CD4-positive, alpha-beta T cell treated with Interleukin-2 at 100 ng/mL for 4 hours (primary cell): ENCODE measurements at regions not wholly inside any gene's neighbourhood (a gene's known extent, or its start where the extent isn't known, plus 50 kb on each side); places are given as distances from the start of the nearest gene placed in this dataset.

Experiments used
- DNase-seq: peaks from one replicate; pipeline ENCODE4 v3.0.0-alpha.2; 2020; ENCODE audit warnings: low spot score

GRCh38 chr14:66197276-66197675 lies 288.9 kb upstream of the CCDC196 start:
- no peak for DNase-seq

- no peak for DNase-seq
Measured at GRCh38 chr14:66206554-66206953, 279.6 kb upstream of the CCDC196 start.

GRCh38 chr14:66216763-66217162 lies 269.4 kb upstream of the CCDC196 start:
- DNase-seq: no peak

GRCh38 chr14:66219886-66220285 lies 266.3 kb upstream of the CCDC196 start:
- DNase-seq: no peak

- DNase-seq: no peak
Measured at GRCh38 chr14:66224492-66225178, 261.5 kb upstream of the CCDC196 start.

- DNase-seq: no peak
Measured at GRCh38 chr14:66225337-66225736, 260.8 kb upstream of the CCDC196 start.

- no peak for DNase-seq
Measured at GRCh38 chr14:66228267-66228970, 257.8 kb upstream of the CCDC196 start.

- DNase-seq: no peak
Measured at GRCh38 chr14:66231820-66232219, 254.4 kb upstream of the CCDC196 start.

GRCh38 chr14:66233591-66233990 lies 252.6 kb upstream of the CCDC196 start:
- no peak for DNase-seq

- no peak for DNase-seq
Measured at GRCh38 chr14:66234411-66234810, 251.8 kb upstream of the CCDC196 start.

- no peak for DNase-seq
Measured at GRCh38 chr14:66237741-66238140, 248.4 kb upstream of the CCDC196 start.

- DNase-seq: no peak
Measured at GRCh38 chr14:66238969-66239368, 247.2 kb upstream of the CCDC196 start.

- no peak for DNase-seq
Measured at GRCh38 chr14:66239589-66239988, 246.6 kb upstream of the CCDC196 start.

GRCh38 chr14:66240105-66240504 lies 246.1 kb upstream of the CCDC196 start:
- no peak for DNase-seq

- no peak for DNase-seq
Measured at GRCh38 chr14:66242001-66242400, 244.2 kb upstream of the CCDC196 start.

- no peak for DNase-seq
Measured at GRCh38 chr14:66244834-66245233, 241.3 kb upstream of the CCDC196 start.

GRCh38 chr14:66247662-66248193 lies 238.4 kb upstream of the CCDC196 start:
- DNase-seq: no peak

- DNase-seq: no peak
Measured at GRCh38 chr14:66248256-66248655, 237.9 kb upstream of the CCDC196 start.

- DNase-seq: no peak
Measured at GRCh38 chr14:66249544-66249943, 236.6 kb upstream of the CCDC196 start.

- no peak for DNase-seq
Measured at GRCh38 chr14:66254038-66254437, 232.1 kb upstream of the CCDC196 start.

- DNase-seq: no peak
Measured at GRCh38 chr14:66268802-66269334, 217.3 kb upstream of the CCDC196 start.

- DNase-seq: no peak
Measured at GRCh38 chr14:66272221-66272620, 213.9 kb upstream of the CCDC196 start.

- DNase-seq: no peak
Measured at GRCh38 chr14:66273261-66273832, 212.8 kb upstream of the CCDC196 start.
